Inflammatory macrophage treated with lipopolysaccharide for 1 hour (primary cell): ENCODE measurements at regions not wholly inside any gene's neighbourhood (a gene's known extent, or its start where the extent isn't known, plus 50 kb on each side); places are given as distances from the start of the nearest gene placed in this dataset.
"Not testable (repeated sequence)": the region's sequence is repeated elsewhere in the genome, so short reads cannot be mapped to it uniquely, and the experiment has no call there.

ENCODE experiments used
- DNase-seq, 2 donors: peaks; one replicate each; pipeline ENCODE4 v3.0.0-alpha.2; 2020 to 2022

DNA sequence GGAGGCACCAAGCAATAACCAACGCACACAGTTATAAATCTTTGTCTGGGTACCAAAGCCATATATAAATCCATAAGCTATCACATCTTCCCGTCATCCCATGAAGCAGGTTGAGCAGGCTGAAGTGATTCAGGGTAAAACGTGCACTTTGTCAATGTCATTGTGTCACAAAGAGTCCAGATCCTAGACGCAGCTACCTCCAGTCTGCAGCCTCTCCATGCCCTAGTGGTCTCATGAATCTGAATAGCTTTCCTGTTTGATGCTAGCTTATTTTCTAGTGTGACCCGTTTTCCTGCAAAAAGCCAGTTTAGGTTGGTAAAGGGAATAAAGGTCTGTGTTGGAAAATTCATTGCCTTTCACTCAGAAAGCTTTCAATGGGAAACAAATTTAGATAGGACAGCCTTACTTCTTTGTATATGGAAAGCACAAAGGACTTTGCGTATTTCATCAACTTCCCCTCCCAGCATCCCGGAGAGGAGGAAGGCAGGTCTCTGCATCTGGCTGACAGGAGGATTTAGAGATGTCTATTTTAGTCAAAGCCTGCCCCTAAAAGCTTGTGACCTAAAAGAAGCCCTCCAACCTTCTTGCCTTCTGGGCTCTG is 222.3 kb upstream of the ARL4C start:
- no peak for DNase-seq

GRCh38 chr2:234716271-234716670 is 219.4 kb upstream of the ARL4C start:
- no peak for DNase-seq

DNA sequence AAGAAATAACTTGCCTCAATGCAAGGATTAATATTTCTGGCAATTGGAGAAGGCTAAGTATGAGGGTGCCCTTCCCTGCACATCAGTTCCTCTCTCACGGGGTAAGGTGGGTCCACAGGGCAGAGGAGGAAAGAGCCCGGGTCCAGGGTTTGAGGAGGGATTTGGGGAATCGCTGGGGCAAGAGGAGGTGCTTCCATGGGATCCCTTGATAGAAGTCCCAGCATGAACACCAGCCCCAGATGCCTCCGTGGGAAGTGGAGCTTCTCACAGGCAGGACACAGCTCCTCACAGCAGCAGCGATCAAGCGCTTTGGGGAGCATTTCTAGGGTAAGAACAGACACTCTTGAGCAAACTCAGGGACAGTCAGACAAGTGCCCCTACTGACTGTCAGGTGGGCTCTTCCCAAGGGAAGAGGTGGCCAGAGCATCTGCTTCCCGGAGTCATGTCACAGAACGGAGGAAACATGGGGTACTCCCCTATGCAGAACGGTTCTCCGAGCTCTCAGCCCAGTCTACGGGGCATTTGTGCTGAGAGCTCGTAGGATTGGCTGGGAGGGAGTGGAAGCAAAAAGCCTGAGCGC is 218.9 kb upstream of the ARL4C start:
- DNase-seq, result no peak

GRCh38 chr2:234714711-234715110 is 217.8 kb upstream of the ARL4C start:
- no peak for DNase-seq

DNA sequence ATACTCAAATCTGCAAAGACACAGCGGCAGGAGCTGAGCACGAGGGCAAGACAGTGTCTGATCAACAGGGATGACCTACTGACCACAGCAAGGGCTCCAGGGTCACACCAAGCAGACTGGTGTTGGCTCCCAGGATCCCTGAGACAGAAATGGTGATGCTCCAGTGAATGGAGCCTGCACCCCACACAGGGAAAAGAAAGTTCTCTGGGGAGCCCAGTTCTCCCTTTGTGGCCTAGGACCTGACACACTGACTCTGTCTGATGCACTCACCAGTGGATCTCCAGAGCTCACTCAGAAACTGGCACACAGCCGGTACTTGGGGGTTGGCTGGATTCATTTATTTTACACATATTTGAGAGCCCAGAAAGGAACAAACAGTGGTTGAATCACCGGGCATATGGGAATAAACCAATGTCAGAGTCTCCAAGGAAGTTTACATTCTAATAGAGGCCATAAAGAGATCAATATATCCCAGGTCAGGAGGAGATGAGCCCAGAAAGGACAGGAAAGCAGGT is 215.6 kb upstream of the ARL4C start:
- DNase-seq, result no peak

- DNase-seq, result no peak
Measured at GRCh38 chr2:234711308-234711707, 214.4 kb upstream of the ARL4C start.

DNA sequence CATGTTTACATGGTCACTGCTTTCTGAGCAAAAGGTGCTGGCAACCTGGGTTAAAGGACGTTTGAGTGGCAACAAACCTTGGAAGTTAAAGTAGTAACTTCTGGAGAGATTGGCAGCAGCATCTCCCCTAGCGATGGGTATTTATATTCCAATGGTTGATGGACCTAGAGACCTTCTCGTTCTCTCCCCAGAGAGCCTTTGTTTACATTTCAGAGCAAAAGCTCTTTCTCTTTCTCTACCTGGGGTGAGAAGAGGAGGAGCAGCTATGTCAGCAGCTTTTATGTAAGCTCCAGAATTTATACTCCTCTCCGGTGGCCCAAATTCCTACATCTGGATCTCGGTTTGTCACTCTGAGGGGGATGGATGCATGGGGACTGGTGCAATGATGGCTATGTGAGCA is 213.7 kb upstream of the ARL4C start:
- no peak for DNase-seq

GRCh38 chr2:234710066-234710465 is 213.2 kb upstream of the ARL4C start:
- DNase-seq, result no peak

DNA sequence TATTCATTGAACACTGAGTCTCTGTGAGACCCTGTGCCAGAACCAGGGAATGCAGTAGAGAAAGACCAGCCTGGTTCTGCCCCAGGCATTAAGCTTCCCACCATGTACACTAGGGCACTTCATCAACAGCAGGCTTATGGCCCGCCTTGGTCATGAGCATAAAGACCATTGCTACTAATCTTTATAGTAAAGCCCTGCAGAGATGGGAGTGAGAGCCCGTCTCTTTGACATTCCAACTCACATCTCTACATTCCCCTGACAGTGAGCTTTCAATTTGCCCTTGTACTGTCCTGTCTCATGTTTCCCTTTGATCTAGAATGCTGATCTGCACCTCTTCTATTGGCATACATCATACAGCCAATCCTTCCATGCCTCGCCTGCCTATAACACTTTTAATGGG is 211.8 kb upstream of the ARL4C start:
- no peak for DNase-seq

GRCh38 chr2:234708091-234708683 is 211.3 kb upstream of the ARL4C start:
- DNase-seq, result no peak

GRCh38 chr2:234706086-234706485 is 209.2 kb upstream of the ARL4C start:
- no peak for DNase-seq

GRCh38 chr2:234705108-234705507 is 208.2 kb upstream of the ARL4C start:
- no peak for DNase-seq

DNA sequence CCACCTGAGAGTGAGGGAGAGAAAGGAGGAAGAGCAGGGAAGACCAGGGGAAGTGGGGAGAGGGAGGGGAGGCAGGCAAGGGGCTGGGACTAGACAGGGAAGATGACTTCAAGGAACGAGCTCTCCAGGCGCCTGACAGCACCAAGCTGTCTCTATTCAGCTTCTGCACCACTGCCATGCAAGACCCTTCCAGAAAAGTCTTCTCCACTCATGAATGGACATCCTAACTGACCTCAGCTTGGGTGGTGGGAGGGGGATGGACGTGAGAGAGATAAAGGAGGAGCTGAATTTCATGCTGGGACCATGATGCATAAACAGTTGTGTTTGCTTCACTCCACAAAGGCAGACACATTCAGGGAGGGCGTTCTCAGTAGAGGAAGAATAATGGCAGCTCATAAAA is 206.4 kb upstream of the ARL4C start:
- DNase-seq, result no peak

- no peak for DNase-seq
Measured at GRCh38 chr2:234702731-234703225, 205.9 kb upstream of the ARL4C start.

GRCh38 chr2:234701841-234702240 is 205.0 kb upstream of the ARL4C start:
- no peak for DNase-seq

DNA sequence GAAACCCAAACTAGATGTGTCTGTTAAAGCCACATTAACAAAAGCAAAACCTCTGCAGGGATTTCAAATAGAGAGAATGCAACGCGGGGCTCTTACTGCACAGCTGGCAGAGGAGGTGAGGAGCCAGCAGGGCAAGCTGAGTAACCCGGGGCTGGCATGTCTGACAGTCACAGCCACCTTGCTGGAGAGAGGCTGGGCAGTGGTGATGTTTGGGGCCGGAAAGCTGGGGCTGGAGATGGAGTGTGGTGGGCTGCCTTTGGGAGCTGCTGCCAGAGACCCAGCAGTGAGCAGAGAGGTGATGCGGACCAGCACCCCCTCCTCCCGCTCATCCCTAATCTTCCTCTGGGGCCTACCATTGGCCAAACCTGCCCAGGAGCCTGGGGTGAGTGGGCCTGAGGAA is 204.5 kb upstream of the ARL4C start:
- DNase-seq, result no peak

GRCh38 chr2:234699456-234699855 is 202.6 kb upstream of the ARL4C start:
- no peak for DNase-seq

- not testable (repeated sequence) for DNase-seq
Measured at GRCh38 chr2:234697300-234697876, 200.5 kb upstream of the ARL4C start.

DNA sequence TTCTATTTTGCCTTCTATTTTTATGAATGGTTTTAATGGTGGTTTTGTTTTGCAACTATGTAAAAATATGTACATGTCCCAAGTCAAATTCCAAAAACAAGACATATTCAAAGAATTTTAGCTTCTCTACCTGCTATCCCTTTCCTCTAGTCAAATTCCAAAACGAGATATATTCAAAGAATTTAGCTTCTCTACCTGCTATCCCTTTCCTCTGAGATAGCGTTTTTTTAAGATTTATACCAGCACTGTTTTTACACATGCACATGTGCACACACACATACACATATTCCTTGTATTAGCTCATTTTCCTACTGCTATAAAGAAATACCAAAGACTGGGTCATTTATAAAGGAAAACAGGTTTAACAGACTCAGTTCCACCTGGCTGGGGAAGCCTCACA is 199.1 kb upstream of the ARL4C start:
- no peak for DNase-seq

DNA sequence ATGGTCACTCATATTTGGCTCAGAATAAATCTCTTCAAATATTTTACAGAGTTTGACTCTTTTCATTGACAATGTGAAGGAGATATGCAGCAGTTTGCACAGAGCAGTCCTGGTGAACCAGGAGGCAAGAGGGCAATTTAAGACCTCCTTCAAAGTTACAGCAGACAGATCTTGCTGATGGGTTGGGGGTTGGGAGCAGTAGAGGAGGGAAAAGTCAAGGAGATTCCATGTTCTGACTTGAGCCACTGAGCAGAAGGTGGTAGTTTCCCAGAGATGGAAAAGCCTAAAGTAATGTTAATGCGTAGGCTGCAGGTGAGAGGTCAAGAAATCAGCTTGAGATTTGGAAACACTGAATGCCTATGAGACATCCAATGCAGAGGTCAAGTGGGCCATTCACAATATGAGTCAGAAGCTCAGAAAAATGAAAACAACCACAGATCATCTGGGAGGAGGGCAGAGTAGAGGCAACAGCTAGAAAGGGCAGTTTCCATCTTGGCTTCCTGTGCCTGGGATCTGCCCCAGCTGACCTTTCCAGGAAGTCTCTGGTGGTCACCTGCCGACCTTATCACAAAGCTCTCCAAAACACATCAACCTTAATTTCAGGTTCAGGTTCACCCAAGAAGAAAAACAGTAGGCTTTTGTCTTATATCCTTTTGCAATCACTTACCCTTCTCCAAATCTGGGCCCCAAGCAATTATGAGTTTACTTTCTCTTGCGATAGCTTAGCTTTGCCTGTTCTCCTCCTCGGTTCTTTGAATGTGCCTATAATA is 197.5 kb upstream of the ARL4C start:
- no peak for DNase-seq

DNA sequence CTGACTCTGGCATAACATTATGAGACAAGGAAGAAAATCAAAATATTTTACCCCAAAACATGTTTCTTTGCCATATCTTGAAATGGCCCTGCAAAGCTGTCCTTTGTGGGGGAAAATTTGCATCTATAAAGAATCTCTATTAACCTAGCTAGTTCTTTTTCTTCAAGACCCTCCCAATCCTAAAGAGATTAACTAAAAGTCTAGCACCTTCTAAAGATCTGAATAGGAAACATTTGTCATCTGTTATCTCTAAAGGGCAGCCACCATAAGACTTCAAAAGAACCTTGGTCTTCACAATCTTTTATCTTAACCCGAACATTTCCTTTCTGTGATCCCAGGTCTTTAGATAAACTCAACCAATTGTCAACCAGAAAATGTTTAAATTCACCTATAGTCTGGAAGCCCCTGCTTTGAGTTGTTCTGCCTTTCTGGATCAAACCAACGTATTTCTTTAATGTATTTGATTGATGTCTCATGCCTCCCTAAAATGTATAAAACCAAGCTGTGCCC is 196.9 kb upstream of the ARL4C start:
- DNase-seq, result not testable (repeated sequence)

DNA sequence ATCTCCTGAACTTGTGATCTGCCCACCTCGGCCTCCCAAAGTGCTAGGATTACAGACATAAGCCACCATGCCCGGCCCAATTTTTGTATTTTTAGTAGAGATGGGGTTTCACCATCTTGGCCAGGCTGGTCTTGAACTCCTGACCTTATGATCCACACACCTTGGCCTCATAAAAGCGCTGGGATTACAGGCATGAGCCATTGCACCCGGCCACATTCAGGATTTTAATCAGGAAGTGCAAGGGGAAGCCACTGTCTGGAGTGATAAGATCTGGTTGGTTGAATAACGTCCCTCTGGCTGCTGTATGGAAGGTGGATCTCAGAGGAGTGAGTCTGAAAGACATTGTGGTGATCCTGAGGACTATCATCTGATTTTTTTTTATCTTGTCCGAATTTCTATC is 196.3 kb upstream of the ARL4C start:
- DNase-seq, result not testable (repeated sequence)
